Ishikawa (cell line): ENCODE measurements at regions not wholly inside any gene's neighbourhood (a gene's known extent, or its start where the extent isn't known, plus 50 kb on each side); places are given as distances from the start of the nearest gene placed in this dataset.

ENCODE experiments used
- CREB1 ChIP-seq: IDR thresholded peaks from 2 replicates; pipeline ENCODE4 v1.6.1; 2012; ENCODE audit warnings: low read depth
- EP300 ChIP-seq: IDR thresholded peaks from 2 replicates; pipeline ENCODE4 v1.6.1; 2012; ENCODE audit warnings: borderline replicate concordance
- FOXM1 ChIP-seq: IDR thresholded peaks from 2 replicates; pipeline ENCODE4 v1.6.1; 2012; ENCODE audit warnings: low read depth, borderline replicate concordance
- TF ChIP-seq, protein P1 (sequence below): IDR thresholded peaks from 2 replicates; pipeline ENCODE4 v1.6.1; 2012; ENCODE audit warnings: low read depth, mild to moderate bottlenecking

DNA sequence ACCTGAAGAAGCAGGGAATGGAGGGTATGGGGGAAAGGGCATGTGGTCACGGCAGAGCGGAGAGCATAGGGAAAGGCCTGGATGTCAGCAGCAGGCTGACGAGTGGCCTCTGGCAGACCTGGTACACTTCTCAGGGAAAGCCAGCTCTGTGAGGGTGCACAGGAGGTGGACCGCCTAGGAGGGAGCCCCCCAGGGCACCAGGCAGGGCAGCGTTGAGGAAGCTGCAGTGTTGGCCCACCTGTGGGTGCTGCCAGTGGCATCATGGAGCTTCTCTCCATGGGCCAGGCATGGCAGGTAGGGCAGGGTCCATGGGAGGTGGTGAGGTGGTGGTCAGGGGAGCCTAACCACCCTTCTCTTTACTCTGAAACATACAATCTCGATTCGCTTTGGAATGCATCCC is 143.0 kb upstream of the PITX1 start:
- TF ChIP-seq, protein P1, sequence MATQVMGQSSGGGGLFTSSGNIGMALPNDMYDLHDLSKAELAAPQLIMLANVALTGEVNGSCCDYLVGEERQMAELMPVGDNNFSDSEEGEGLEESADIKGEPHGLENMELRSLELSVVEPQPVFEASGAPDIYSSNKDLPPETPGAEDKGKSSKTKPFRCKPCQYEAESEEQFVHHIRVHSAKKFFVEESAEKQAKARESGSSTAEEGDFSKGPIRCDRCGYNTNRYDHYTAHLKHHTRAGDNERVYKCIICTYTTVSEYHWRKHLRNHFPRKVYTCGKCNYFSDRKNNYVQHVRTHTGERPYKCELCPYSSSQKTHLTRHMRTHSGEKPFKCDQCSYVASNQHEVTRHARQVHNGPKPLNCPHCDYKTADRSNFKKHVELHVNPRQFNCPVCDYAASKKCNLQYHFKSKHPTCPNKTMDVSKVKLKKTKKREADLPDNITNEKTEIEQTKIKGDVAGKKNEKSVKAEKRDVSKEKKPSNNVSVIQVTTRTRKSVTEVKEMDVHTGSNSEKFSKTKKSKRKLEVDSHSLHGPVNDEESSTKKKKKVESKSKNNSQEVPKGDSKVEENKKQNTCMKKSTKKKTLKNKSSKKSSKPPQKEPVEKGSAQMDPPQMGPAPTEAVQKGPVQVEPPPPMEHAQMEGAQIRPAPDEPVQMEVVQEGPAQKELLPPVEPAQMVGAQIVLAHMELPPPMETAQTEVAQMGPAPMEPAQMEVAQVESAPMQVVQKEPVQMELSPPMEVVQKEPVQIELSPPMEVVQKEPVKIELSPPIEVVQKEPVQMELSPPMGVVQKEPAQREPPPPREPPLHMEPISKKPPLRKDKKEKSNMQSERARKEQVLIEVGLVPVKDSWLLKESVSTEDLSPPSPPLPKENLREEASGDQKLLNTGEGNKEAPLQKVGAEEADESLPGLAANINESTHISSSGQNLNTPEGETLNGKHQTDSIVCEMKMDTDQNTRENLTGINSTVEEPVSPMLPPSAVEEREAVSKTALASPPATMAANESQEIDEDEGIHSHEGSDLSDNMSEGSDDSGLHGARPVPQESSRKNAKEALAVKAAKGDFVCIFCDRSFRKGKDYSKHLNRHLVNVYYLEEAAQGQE: no peak
- no peak for TF ChIP-seq FOXM1
- no peak for TF ChIP-seq EP300
- no peak for TF ChIP-seq CREB1
